Neural cell (in vitro differentiated cells): ENCODE measurements at regions not wholly inside any gene's neighbourhood (a gene's known extent, or its start where the extent isn't known, plus 50 kb on each side); places are given as distances from the start of the nearest gene placed in this dataset.

Source experiments
- H2AFZ ChIP-seq: fragments of 200-600, 300-800 bp; sonication (generic), shearing (Covaris generic); 2 replicates; pipeline ENCODE4 v1.6.0; 2014; ENCODE audit warnings: low read depth, mild to moderate bottlenecking, antibody characterized with exemption, low read length, moderate library complexity
- H3F3A ChIP-seq: fragments of 200-600 bp; shearing (Covaris generic); 2 replicates; pipeline ENCODE4 v1.6.1; 2016; ENCODE audit warnings: mild to moderate bottlenecking, moderate library complexity, mixed read lengths, antibody characterized with exemption, low read length; ENCODE audit not compliant: insufficient read depth, poor library complexity, severe bottlenecking
- H3K27ac ChIP-seq: fragments of 200-600, 300-800 bp; sonication (generic), shearing (Covaris generic); 2 replicates; pipeline ENCODE4 v1.5.1; 2014; ENCODE audit warnings: mild to moderate bottlenecking, low read length, moderate library complexity
- H3K27me3 ChIP-seq: fragments of 300-800, 200-600 bp; sonication (generic), shearing (Covaris generic); 2 replicates; pipeline ENCODE4 v1.6.0; 2014; ENCODE audit warnings: mild to moderate bottlenecking, low read depth, low read length, moderate library complexity; ENCODE audit not compliant: insufficient read depth
- H3K36me3 ChIP-seq: fragments of 300-800, 200-600 bp; sonication (generic), shearing (Covaris generic); 2 replicates; pipeline ENCODE4 v1.5.1; 2014; ENCODE audit warnings: mild to moderate bottlenecking, antibody characterized with exemption, low read length, moderate library complexity; ENCODE audit not compliant: insufficient read depth
- H3K4me2 ChIP-seq: fragments of 300-800, 200-600 bp; sonication (generic), shearing (Covaris generic); 2 replicates; pipeline ENCODE4 v1.6.0; 2014; ENCODE audit warnings: mild to moderate bottlenecking, low read length
- H3K4me3 ChIP-seq: fragments of 300-800, 200-600 bp; sonication (generic), shearing (Covaris generic); 2 replicates; pipeline ENCODE4 v1.5.1; 2014; ENCODE audit warnings: mild to moderate bottlenecking, low read length, moderate library complexity
- H3K79me2 ChIP-seq: fragments of 200-600 bp; shearing (Covaris generic); replicated peaks from 2 replicates; pipeline ENCODE4 v1.6.0; 2014; ENCODE audit warnings: mild to moderate bottlenecking, low read length, moderate library complexity; ENCODE audit not compliant: insufficient read depth
- H3K9ac ChIP-seq: fragments of 300-800, 200-600 bp; sonication (generic), shearing (Covaris generic); 2 replicates; pipeline ENCODE4 v1.6.1; 2016; ENCODE audit warnings: mild to moderate bottlenecking, low read length, mixed read lengths
- H3K9me2 ChIP-seq: fragments of 200-600 bp; shearing (Covaris generic); 2 replicates; pipeline ENCODE4 v1.6.1; 2016; ENCODE audit warnings: mild to moderate bottlenecking, low read length, mixed read lengths; ENCODE audit not compliant: insufficient read depth
- H3K9me3 ChIP-seq: fragments of 200-600, 300-800 bp; sonication (generic), shearing (Covaris generic); 2 replicates; pipeline ENCODE4 v1.6.1; 2016; ENCODE audit warnings: mild to moderate bottlenecking, mixed run types, low read length, moderate library complexity, mixed read lengths
- H4K20me1 ChIP-seq: fragments of 200-600 bp; shearing (Covaris generic); 2 replicates; pipeline ENCODE4 v1.6.1; 2016; ENCODE audit warnings: mild to moderate bottlenecking, mixed run types; ENCODE audit not compliant: insufficient read depth
- CTCF ChIP-seq: fragments of 450-650 bp; IDR thresholded peaks from 2 replicates; pipeline ENCODE4 v1.5.1; 2014; ENCODE audit warnings: antibody characterized with exemption, mild to moderate bottlenecking, moderate library complexity; ENCODE audit not compliant: poor library complexity, severe bottlenecking
- EP300 ChIP-seq: fragments of 450-650 bp; conservative IDR thresholded peaks from 2 replicates; pipeline ENCODE4 v1.6.1; 2014; ENCODE audit warnings: antibody characterized with exemption, mild to moderate bottlenecking, moderate library complexity; ENCODE audit not compliant: poor library complexity, severe bottlenecking
- EZH2 ChIP-seq: fragments of 200-600, 300-800 bp; shearing (Covaris generic), sonication (generic); IDR thresholded peaks from 2 replicates; pipeline ENCODE4 v1.6.1; 2014; ENCODE audit warnings: antibody characterized with exemption, low read length, borderline replicate concordance, mild to moderate bottlenecking; ENCODE audit not compliant: insufficient read depth, poor library complexity, severe bottlenecking
- MXI1 ChIP-seq: fragments of 450-650 bp; conservative IDR thresholded peaks from 2 replicates; pipeline ENCODE4 v1.6.1; 2014; ENCODE audit warnings: antibody characterized with exemption, mild to moderate bottlenecking; ENCODE audit not compliant: poor library complexity, severe bottlenecking
- POLR2AphosphoS5 ChIP-seq: IDR thresholded peaks from 2 replicates; pipeline ENCODE4 v1.6.1; 2012
- RAD21 ChIP-seq: fragments of 450-650 bp; conservative IDR thresholded peaks from 2 replicates; pipeline ENCODE4 v1.6.1; 2014; ENCODE audit warnings: antibody characterized with exemption, mild to moderate bottlenecking, moderate library complexity
- REST ChIP-seq: IDR thresholded peaks from 2 replicates; pipeline ENCODE4 v1.6.1; 2012; ENCODE audit warnings: borderline replicate concordance
- SMC3 ChIP-seq: fragments of 450-650 bp; conservative IDR thresholded peaks from 2 replicates; pipeline ENCODE4 v1.6.1; 2014; ENCODE audit warnings: antibody characterized with exemption, mild to moderate bottlenecking, moderate library complexity; ENCODE audit not compliant: poor library complexity
- TAF1 ChIP-seq: IDR thresholded peaks from 2 replicates; pipeline ENCODE4 v1.6.1; 2012; ENCODE audit warnings: low read depth

- no peaks in the 10 kb centered on the region for H3K9me2 ChIP-seq
- no peaks in the 10 kb centered on the region for H3F3A ChIP-seq
- no peak overlapping the region for H2AFZ ChIP-seq
- no peaks in the 10 kb centered on the region for H4K20me1 ChIP-seq
- H3K27ac ChIP-seq, result no peak overlapping the region
- H3K9me3 ChIP-seq, result no peaks in the 10 kb centered on the region
- H3K27me3 ChIP-seq, result no peaks in the 10 kb centered on the region
- TF ChIP-seq TAF1, result no peak
- no peak for TF ChIP-seq SMC3
- TF ChIP-seq MXI1, result no peak
- H3K36me3 ChIP-seq, result no peaks in the 10 kb centered on the region
- H3K4me3 ChIP-seq, result no peak overlapping the region
- H3K79me2 ChIP-seq, result no peaks in the 10 kb centered on the region
- H3K4me2 ChIP-seq, result no peak overlapping the region
- H3K9ac ChIP-seq, result no peak overlapping the region
Observed at GRCh38 chr15:68511073-68511991, 67.5 kb upstream of the CORO2B start.

GRCh38 chr15:68512052-68512451, 66.7 kb upstream of the CORO2B start:
- Histone ChIP-seq H3K27me3 (no peaks in the 10 kb centered on the region), H3K36me3 (no peaks in the 10 kb centered on the region), H3K9me3 (no peaks in the 10 kb centered on the region), H3K9ac (no peak overlapping the region), H3F3A (no peaks in the 10 kb centered on the region), H2AFZ (no peak overlapping the region), H3K27ac (no peak overlapping the region), H3K4me2 (no peak overlapping the region), H4K20me1 (no peaks in the 10 kb centered on the region), H3K79me2 (no peaks in the 10 kb centered on the region), H3K9me2 (no peaks in the 10 kb centered on the region), H3K4me3 (no peak overlapping the region)
- TF ChIP-seq TAF1 (no peak), CTCF (no peak), POLR2AphosphoS5 (no peak), SMC3 (no peak), REST (no peak), RAD21 (no peak), EP300 (no peak), EZH2 (no peak), MXI1 (no peak)
